WERI-Rb-1 (cell line): ENCODE measurements at regions not wholly inside any gene's neighbourhood (a gene's known extent, or its start where the extent isn't known, plus 50 kb on each side); places are given as distances from the start of the nearest gene placed in this dataset.

Experiments
- DNase-seq: peaks from one replicate; pipeline ENCODE4 v3.0.0-alpha.2; 2020
- H3K27ac ChIP-seq: fragments of 250-450 bp; sonication (Bioruptor Pico); 2 replicates; pipeline ENCODE4 v1.5.1; 2020; ENCODE audit warnings: mild to moderate bottlenecking, moderate library complexity
- H3K27me3 ChIP-seq: fragments of 250-450 bp; sonication (Bioruptor Pico); 2 replicates; pipeline ENCODE4 v1.5.1; 2021; ENCODE audit warnings: mild to moderate bottlenecking, low read depth, moderate library complexity; ENCODE audit not compliant: insufficient read depth, severe bottlenecking
- H3K36me3 ChIP-seq: fragments of 250-450 bp; sonication (Bioruptor Pico); 2 replicates; pipeline ENCODE4 v1.5.1; 2020; ENCODE audit warnings: mild to moderate bottlenecking, moderate library complexity
- H3K4me3 ChIP-seq: 2 replicates; pipeline ENCODE4 v1.5.1; 2011; ENCODE audit warnings: low read depth, mild to moderate bottlenecking, control low read depth, low read length
- H3K9me3 ChIP-seq: fragments of 250-450 bp; sonication (Bioruptor Pico); 2 replicates; pipeline ENCODE4 v1.5.1; 2021; ENCODE audit warnings: mild to moderate bottlenecking, moderate library complexity; ENCODE audit not compliant: severe bottlenecking
- CTCF ChIP-seq: IDR thresholded peaks from 2 replicates; pipeline ENCODE4 v1.5.1; 2011; ENCODE audit warnings: low read depth, mild to moderate bottlenecking, control low read depth, inconsistent platforms, low read length

- Histone ChIP-seq H3K36me3 (no peaks in the 10 kb centered on the region), H3K27ac (no peak overlapping the region), H3K9me3 (no peaks in the 10 kb centered on the region), H3K4me3 (no peak overlapping the region), H3K27me3 (no peaks in the 10 kb centered on the region)
- TF ChIP-seq CTCF: no peak
- no peak for DNase-seq
Measured at GRCh38 chr6:140245296-140246040, 871.0 kb upstream of the CITED2 start.

- no peaks in the 10 kb centered on the region for H3K27me3 ChIP-seq
- no peaks in the 10 kb centered on the region for H3K9me3 ChIP-seq
- no peak overlapping the region for H3K27ac ChIP-seq
- no peak for TF ChIP-seq CTCF
- H3K36me3 ChIP-seq: no peaks in the 10 kb centered on the region
- no peak for DNase-seq
- no peak overlapping the region for H3K4me3 ChIP-seq
Measured at GRCh38 chr6:140237251-140237650, 862.8 kb upstream of the CITED2 start.

GRCh38 chr6:140236732-140237131 is 862.3 kb upstream of the CITED2 start:
- H3K27me3 ChIP-seq: no peaks in the 10 kb centered on the region
- no peak for DNase-seq
- no peak overlapping the region for H3K4me3 ChIP-seq
- TF ChIP-seq CTCF: no peak
- no peaks in the 10 kb centered on the region for H3K36me3 ChIP-seq
- no peak overlapping the region for H3K27ac ChIP-seq
- H3K9me3 ChIP-seq: peaks cover 2% of the 10 kb centered on the region

GRCh38 chr6:140230282-140230681 is 855.8 kb upstream of the CITED2 start:
- Histone ChIP-seq H3K9me3 (peaks cover 2% of the 10 kb centered on the region), H3K36me3 (no peaks in the 10 kb centered on the region), H3K4me3 (no peak overlapping the region), H3K27ac (no peak overlapping the region), H3K27me3 (no peaks in the 10 kb centered on the region)
- no peak for DNase-seq
- no peak for TF ChIP-seq CTCF

GRCh38 chr6:140228491-140228890 is 854.0 kb upstream of the CITED2 start:
- H3K36me3 ChIP-seq: no peaks in the 10 kb centered on the region
- no peak for TF ChIP-seq CTCF
- no peak overlapping the region for H3K27ac ChIP-seq
- H3K27me3 ChIP-seq: no peaks in the 10 kb centered on the region
- H3K9me3 ChIP-seq: peaks cover 2% of the 10 kb centered on the region
- no peak for DNase-seq
- H3K4me3 ChIP-seq: no peak overlapping the region

- H3K4me3 ChIP-seq: no peak overlapping the region
Measured at GRCh38 chr6:140226637-140227036, 852.2 kb upstream of the CITED2 start.

More at GRCh38 chr6:140226637-140227036, 852.2 kb upstream of the CITED2 start:
- Histone ChIP-seq H3K36me3 (no peaks in the 10 kb centered on the region), H3K27me3 (no peaks in the 10 kb centered on the region), H3K27ac (no peak overlapping the region), H3K9me3 (no peaks in the 10 kb centered on the region)
- TF ChIP-seq CTCF: no peak
- no peak for DNase-seq
